Breast epithelium (tissue), 4 donors: ENCODE measurements at regions not wholly inside any gene's neighbourhood (a gene's known extent, or its start where the extent isn't known, plus 50 kb on each side); places are given as distances from the start of the nearest gene placed in this dataset.
A peak's percentile ranks its signal among the peaks of the same experiment; 100 is the strongest.
"Not testable (repeated sequence)": the region's sequence is repeated elsewhere in the genome, so short reads cannot be mapped to it uniquely, and the experiment has no call there.

ENCODE experiments used
- DNase-seq, 2 donors: peaks; one replicate each; pipeline ENCODE4 v3.0.0-alpha.2; 2019; ENCODE audit warnings: low spot score in 2 of 2
- H3K27ac ChIP-seq, 2 donors: fragments of 200-600 bp; sonication (generic) in 1 of 2; one replicate each; pipeline ENCODE4 v1.5.1; 2016 to 2019; ENCODE audit warnings: mild to moderate bottlenecking in 1 of 2
- H3K27me3 ChIP-seq, 2 donors: fragments of 200-600 bp; sonication (generic) in 1 of 2; one replicate each; pipeline versions ENCODE4 v1.5.1 to v1.6.0; 2017 to 2019; ENCODE audit warnings: control low read depth in 1 of 2, mild to moderate bottlenecking in 1 of 2
- H3K36me3 ChIP-seq: fragments of 200-600 bp; one replicate; pipeline ENCODE4 v1.5.1; 2019
- H3K4me1 ChIP-seq, 2 donors: fragments of 200-600 bp; sonication (generic); one replicate each; pipeline ENCODE4 v1.5.1; 2016 to 2019; ENCODE audit warnings: control low read depth in 1 of 2
- H3K4me3 ChIP-seq, 3 donors: fragments of 200-600 bp; sonication (generic); 1 replicate in 2 of 3; 2 replicates in 1 of 3; pipeline ENCODE4 v1.5.1; 2016 to 2019; ENCODE audit warnings: mild to moderate bottlenecking in 3 of 3, moderate library complexity in 2 of 3
- H3K9me3 ChIP-seq, 2 donors: fragments of 200-600 bp; sonication (generic) in 1 of 2; one replicate each; pipeline ENCODE4 v1.5.1; 2016 to 2019; ENCODE audit warnings: control low read depth in 1 of 2
- CTCF ChIP-seq, 3 donors: fragments of 450-650 bp; IDR thresholded peaks; one replicate each; pipeline ENCODE4 v1.5.1; 2016 to 2017; ENCODE audit warnings: antibody characterized with exemption in 3 of 3, mild to moderate bottlenecking in 3 of 3, moderate library complexity in 3 of 3
- POLR2A ChIP-seq: fragments of 450-650 bp; IDR thresholded peaks from one replicate; pipeline ENCODE4 v1.6.1; 2016; ENCODE audit warnings: antibody characterized with exemption, mild to moderate bottlenecking, moderate library complexity
- POLR2AphosphoS5 ChIP-seq, 3 donors: sonication (generic); formaldehyde crosslinking; IDR thresholded peaks; one replicate each; pipeline ENCODE4 v1.6.1; 2017; ENCODE audit warnings: antibody characterized with exemption in 3 of 3
- intact Hi-C: fragments of 100-400 bp; cut with DNase I; formaldehyde crosslinking; loops from one replicate; pipeline ENCODE4 v1.15.1; 2023; ENCODE audit warnings: low total_unique reads

DNA sequence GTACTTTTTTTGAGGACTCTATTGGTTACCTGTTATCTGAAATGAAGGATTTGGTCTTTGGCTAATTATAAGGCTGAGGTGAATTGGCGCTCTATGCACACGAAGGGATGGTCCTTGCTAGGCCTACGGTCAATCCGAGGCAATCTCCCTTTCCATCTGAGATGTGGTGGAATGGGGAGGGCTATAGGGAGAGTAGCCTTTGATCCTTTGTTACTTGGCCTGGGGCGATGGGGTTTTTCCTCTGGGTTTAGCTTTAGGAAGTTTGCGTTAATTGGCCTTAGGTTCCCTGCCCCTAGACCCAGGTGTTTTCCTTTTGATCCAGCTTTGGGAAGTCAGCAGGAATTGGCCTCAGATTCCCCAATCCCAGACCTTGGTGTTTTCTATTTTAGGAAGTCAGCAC is 102.1 kb upstream of the C9orf72 start:
- no peak overlapping the region for H3K4me3 ChIP-seq
- DNase-seq: no peak
- no peaks in the 10 kb centered on the region for H3K27me3 ChIP-seq
- H3K4me1 ChIP-seq: no peaks in the 10 kb centered on the region
- TF ChIP-seq POLR2AphosphoS5 (IDR thresholded peaks at IDR 0.05) (no peak), CTCF (IDR thresholded peaks at IDR 0.05) (no peak), POLR2A (no peak)
- H3K9me3 ChIP-seq: no peaks in the 10 kb centered on the region
- intact Hi-C loops: no loop called here
- H3K36me3 ChIP-seq: no peaks in the 10 kb centered on the region
- no peak overlapping the region for H3K27ac ChIP-seq

GRCh38 chr9:27676827-27677226 is 103.5 kb upstream of the C9orf72 start:
- Histone ChIP-seq H3K9me3 (no peaks in the 10 kb centered on the region), H3K27me3 (no peaks in the 10 kb centered on the region), H3K36me3 (no peaks in the 10 kb centered on the region), H3K4me1 (no peaks in the 10 kb centered on the region), H3K4me3 (no peak overlapping the region), H3K27ac (no peak overlapping the region)
- TF ChIP-seq POLR2AphosphoS5 (IDR thresholded peaks at IDR 0.05): no peak
- TF ChIP-seq POLR2A: no peak
- no peak for TF ChIP-seq CTCF (IDR thresholded peaks at IDR 0.05)
- intact Hi-C loops: no loop called here
- no peak for DNase-seq

DNA sequence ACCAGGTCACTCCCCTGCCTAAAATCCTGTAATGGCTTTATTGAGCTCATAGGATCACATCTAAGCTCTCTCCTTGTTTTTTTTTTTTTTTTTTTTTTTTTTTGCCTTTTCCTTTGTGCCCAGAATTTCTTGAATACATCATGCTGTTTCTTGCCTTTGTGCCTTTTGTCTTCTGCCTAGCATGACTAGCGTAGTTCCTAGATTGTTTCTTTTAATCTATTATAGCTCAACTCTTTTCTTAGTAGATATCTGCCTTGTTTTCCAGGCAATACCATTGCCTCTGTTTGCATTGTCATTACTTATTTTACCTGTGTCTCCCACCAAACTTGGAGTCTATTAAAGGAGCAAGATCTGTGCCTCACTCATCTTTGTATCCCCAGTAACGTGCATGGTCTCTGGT is 106.1 kb upstream of the C9orf72 start:
- Histone ChIP-seq H3K36me3 (no peaks in the 10 kb centered on the region), H3K9me3 (no peaks in the 10 kb centered on the region), H3K4me1 (no peaks in the 10 kb centered on the region), H3K27me3 (no peaks in the 10 kb centered on the region), H3K27ac (no peak overlapping the region), H3K4me3 (no peak overlapping the region)
- TF ChIP-seq POLR2AphosphoS5 (IDR thresholded peaks at IDR 0.05): no peak
- TF ChIP-seq CTCF (IDR thresholded peaks at IDR 0.05): no peak
- TF ChIP-seq POLR2A: no peak
- no peak for DNase-seq
- intact Hi-C loops: no loop called here

DNA sequence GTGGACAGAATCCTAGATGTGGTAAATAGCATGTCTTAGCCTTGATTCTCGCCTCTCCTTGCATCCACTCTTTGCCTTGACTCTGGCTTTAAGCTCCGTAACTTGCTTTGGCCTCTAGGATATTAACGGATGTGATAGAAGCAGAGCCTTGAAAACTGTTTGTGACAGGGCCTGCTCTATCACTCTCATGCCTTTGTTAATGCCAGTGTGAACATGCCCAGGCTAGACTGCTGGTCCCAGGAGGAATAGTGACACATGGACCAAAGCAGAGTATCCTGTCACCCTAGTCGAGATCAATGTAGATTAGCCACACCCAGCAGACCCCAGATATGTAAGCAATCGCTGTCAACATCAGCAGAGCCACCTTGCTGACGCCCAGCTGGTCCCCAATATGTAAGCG is 109.9 kb upstream of the C9orf72 start:
- Histone ChIP-seq H3K27ac (no peak overlapping the region), H3K36me3 (no peaks in the 10 kb centered on the region), H3K27me3 (no peaks in the 10 kb centered on the region), H3K4me1 (no peaks in the 10 kb centered on the region), H3K4me3 (no peak overlapping the region), H3K9me3 (no peaks in the 10 kb centered on the region)
- intact Hi-C loops: no loop called here
- DNase-seq: no peak
- TF ChIP-seq CTCF (IDR thresholded peaks at IDR 0.05): no peak
- TF ChIP-seq POLR2AphosphoS5 (IDR thresholded peaks at IDR 0.05): no peak
- no peak for TF ChIP-seq POLR2A

DNA sequence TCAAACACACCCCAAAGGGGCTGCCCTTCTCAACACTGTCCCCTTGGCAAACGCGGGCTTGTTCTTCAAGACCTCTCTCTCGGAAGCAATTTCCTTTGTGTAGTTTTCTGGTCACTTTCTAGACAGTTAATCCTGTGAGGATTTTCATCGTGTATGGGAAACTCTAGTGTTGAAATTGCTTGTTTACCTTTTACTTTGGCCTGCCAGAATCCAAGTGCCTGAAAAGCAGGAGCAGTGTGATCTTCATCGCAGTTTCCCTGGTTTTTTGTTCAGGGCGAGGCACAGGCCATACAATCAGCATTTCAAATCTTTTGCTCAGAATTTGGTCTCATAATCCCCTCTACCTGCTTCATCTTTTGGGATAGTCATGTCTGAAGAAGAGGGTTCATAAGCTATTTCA is 115.7 kb upstream of the C9orf72 start:
- Histone ChIP-seq H3K9me3 (no peaks in the 10 kb centered on the region), H3K4me3 (no peak overlapping the region), H3K27ac (no peak overlapping the region), H3K27me3 (no peaks in the 10 kb centered on the region), H3K36me3 (no peaks in the 10 kb centered on the region), H3K4me1 (no peaks in the 10 kb centered on the region)
- TF ChIP-seq POLR2A (no peak), POLR2AphosphoS5 (IDR thresholded peaks at IDR 0.05) (no peak), CTCF (IDR thresholded peaks at IDR 0.05) (no peak)
- DNase-seq: no peak
- intact Hi-C loops: no loop called here

DNA sequence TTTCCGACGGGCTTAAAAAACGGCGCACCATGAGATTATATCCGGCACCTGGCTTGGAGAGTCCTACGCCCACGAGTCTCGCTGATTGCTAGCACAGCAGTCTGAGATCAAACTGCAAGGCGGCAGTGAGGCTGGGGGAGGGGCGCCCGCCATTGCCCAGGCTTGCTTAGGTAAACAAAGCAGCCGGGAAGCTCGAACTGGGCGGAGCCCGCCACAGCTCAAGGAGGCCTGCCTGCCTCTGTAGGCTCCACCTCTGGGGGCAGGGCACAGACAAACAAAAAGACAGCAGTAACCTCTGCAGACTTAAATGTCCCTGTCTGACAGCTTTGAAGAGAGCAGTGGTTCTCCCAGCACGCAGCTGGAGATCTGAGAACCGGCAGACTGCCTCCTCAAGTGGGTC is 117.5 kb upstream of the C9orf72 start:
- H3K36me3 ChIP-seq, H3K27ac ChIP-seq, H3K27me3 ChIP-seq, H3K4me3 ChIP-seq, H3K9me3 ChIP-seq, intact Hi-C loops, H3K4me1 ChIP-seq: not testable (repeated sequence)
- DNase-seq: peak in 1 of 2 donors; percentile 20
